HEK293 (cell line): ENCODE measurements at regions not wholly inside any gene's neighbourhood (a gene's known extent, or its start where the extent isn't known, plus 50 kb on each side); places are given as distances from the start of the nearest gene placed in this dataset.

Source experiments
- CTCF ChIA-PET: fragments of 350-600 bp; formaldehyde crosslinking; extraction: SDS; loops from one replicate; lab custom pipeline; 2021; ENCODE audit warnings: antibody characterized with exemption; lab: Yijun Ruan, JAX
- POLR2A ChIA-PET: fragments of 300-600 bp; formaldehyde crosslinking; extraction: SDS; loops from one replicate; lab custom pipeline; 2020; ENCODE audit warnings: antibody characterized with exemption, inconsistent platforms; lab: Yijun Ruan, JAX
- H3K27ac ChIP-seq: fragments of 200-500 bp; sonication (Bioruptor generic); 2 replicates; pipeline ENCODE4 v1.5.1; 2014; ENCODE audit warnings: low read depth, low read length, control low read depth, inconsistent platforms; ENCODE audit errors: extremely low read depth
- H3K36me3 ChIP-seq, 2 experiments: fragments of 200-500 bp in 1 of 2; sonication (Bioruptor generic) in 1 of 2; 1 replicate in 1 of 2; 2 replicates in 1 of 2; pipeline ENCODE4 v1.5.1; 2014 to 2017; ENCODE audit warnings: inconsistent platforms in 2 of 2, low read length in 2 of 2; ENCODE audit not compliant: control insufficient read depth in 2 of 2, insufficient read depth in 1 of 2
- H3K4me1 ChIP-seq: fragments of 200-500 bp; sonication (Bioruptor generic); 2 replicates; pipeline ENCODE4 v1.5.1; 2014; ENCODE audit warnings: mild to moderate bottlenecking, low read length, inconsistent platforms; ENCODE audit not compliant: control insufficient read depth, insufficient read depth
- H3K4me3 ChIP-seq: 2 replicates; pipeline ENCODE4 v1.5.1; 2011; ENCODE audit warnings: low read depth, mild to moderate bottlenecking, control low read depth, low read length, moderate library complexity
- H3K9me3 ChIP-seq: fragments of 200-500 bp; sonication (Bioruptor generic); 2 replicates; pipeline ENCODE4 v1.5.1; 2014; ENCODE audit warnings: low read depth, low read length, inconsistent platforms; ENCODE audit not compliant: control insufficient read depth, insufficient read depth
- BCL6B ChIP-seq: fragments of 450-650 bp; formaldehyde crosslinking; IDR thresholded peaks from 2 replicates; pipeline ENCODE4 v1.5.1; 2017; ENCODE audit warnings: missing biosample characterization, missing genetic modification characterization
- KLF9 ChIP-seq: fragments of 450-650 bp; formaldehyde crosslinking; IDR thresholded peaks from 2 replicates; pipeline ENCODE4 v1.5.1; 2016; ENCODE audit warnings: missing biosample characterization, missing genetic modification characterization, low read depth
- WT1 ChIP-seq: fragments of 450-650 bp; formaldehyde crosslinking; IDR thresholded peaks from 2 replicates; pipeline ENCODE4 v1.5.1; 2016; ENCODE audit warnings: missing biosample characterization, missing genetic modification characterization
- YY2 ChIP-seq: fragments of 450-650 bp; formaldehyde crosslinking; IDR thresholded peaks from 2 replicates; pipeline ENCODE4 v1.5.1; 2016; ENCODE audit warnings: missing biosample characterization, missing genetic modification characterization
- ZIC2 ChIP-seq: fragments of 450-650 bp; formaldehyde crosslinking; IDR thresholded peaks from 2 replicates; pipeline ENCODE4 v1.5.1; 2016; ENCODE audit warnings: missing biosample characterization, missing genetic modification characterization
- ZNF138 ChIP-seq: fragments of 450-650 bp; formaldehyde crosslinking; IDR thresholded peaks from 2 replicates; pipeline ENCODE4 v1.5.1; 2016; ENCODE audit warnings: missing biosample characterization, missing genetic modification characterization, borderline replicate concordance
- ZNF302 ChIP-seq: fragments of 450-650 bp; formaldehyde crosslinking; IDR thresholded peaks from 2 replicates; pipeline ENCODE4 v1.5.1; 2016; ENCODE audit warnings: missing biosample characterization, missing genetic modification characterization, low read depth
- ZNF324 ChIP-seq: fragments of 450-650 bp; formaldehyde crosslinking; IDR thresholded peaks from 2 replicates; pipeline ENCODE4 v1.5.1; 2016; ENCODE audit warnings: missing biosample characterization, missing genetic modification characterization
- ZNF404 ChIP-seq: fragments of 450-650 bp; formaldehyde crosslinking; IDR thresholded peaks from 2 replicates; pipeline ENCODE4 v1.5.1; 2017; ENCODE audit warnings: missing biosample characterization, missing genetic modification characterization
- ZNF501 ChIP-seq: fragments of 450-650 bp; formaldehyde crosslinking; IDR thresholded peaks from 2 replicates; pipeline ENCODE4 v1.5.1; 2016; ENCODE audit warnings: missing biosample characterization, missing genetic modification characterization
- ZNF510 ChIP-seq: fragments of 450-650 bp; formaldehyde crosslinking; IDR thresholded peaks from 2 replicates; pipeline ENCODE4 v1.5.1; 2018; ENCODE audit warnings: mild to moderate bottlenecking, missing genetic modification characterization, missing biosample characterization; ENCODE audit not compliant: insufficient replicate concordance
- ZNF580 ChIP-seq: fragments of 450-650 bp; formaldehyde crosslinking; IDR thresholded peaks from 2 replicates; pipeline ENCODE4 v1.5.1; 2016; ENCODE audit warnings: missing biosample characterization, missing genetic modification characterization
- ZNF585B ChIP-seq: fragments of 450-650 bp; formaldehyde crosslinking; IDR thresholded peaks from 2 replicates; pipeline ENCODE4 v1.5.1; 2016; ENCODE audit warnings: missing biosample characterization, missing genetic modification characterization
- ZNF670 ChIP-seq: fragments of 450-650 bp; formaldehyde crosslinking; IDR thresholded peaks from 2 replicates; pipeline ENCODE4 v1.5.1; 2016; ENCODE audit warnings: missing biosample characterization, missing genetic modification characterization, low read depth
- ZNF777 ChIP-seq: fragments of 450-650 bp; formaldehyde crosslinking; IDR thresholded peaks from 2 replicates; pipeline ENCODE4 v1.5.1; 2017; ENCODE audit warnings: missing biosample characterization, missing genetic modification characterization, borderline replicate concordance
- ZNF830 ChIP-seq: fragments of 450-650 bp; IDR thresholded peaks from 2 replicates; pipeline ENCODE4 v1.5.0; 2018; ENCODE audit warnings: missing biosample characterization, missing genetic modification characterization, low read depth, mild to moderate bottlenecking, moderate library complexity
- ZNF843 ChIP-seq: fragments of 450-650 bp; formaldehyde crosslinking; IDR thresholded peaks from 2 replicates; pipeline ENCODE4 v1.5.1; 2016; ENCODE audit warnings: missing biosample characterization, missing genetic modification characterization
- TF ChIP-seq, protein P1 (sequence below): fragments of 450-650 bp; formaldehyde crosslinking; IDR thresholded peaks from 2 replicates; pipeline ENCODE4 v1.5.1; 2016; ENCODE audit warnings: missing biosample characterization, missing genetic modification characterization
- TF ChIP-seq, protein P2 (sequence below): fragments of 450-650 bp; formaldehyde crosslinking; IDR thresholded peaks from 2 replicates; pipeline ENCODE4 v1.5.1; 2016; ENCODE audit warnings: missing biosample characterization, missing genetic modification characterization
- TF ChIP-seq, protein P3 (sequence below): fragments of 450-650 bp; formaldehyde crosslinking; IDR thresholded peaks from 2 replicates; pipeline ENCODE4 v1.5.1; 2016; ENCODE audit warnings: missing biosample characterization, missing genetic modification characterization, borderline replicate concordance

DNA sequence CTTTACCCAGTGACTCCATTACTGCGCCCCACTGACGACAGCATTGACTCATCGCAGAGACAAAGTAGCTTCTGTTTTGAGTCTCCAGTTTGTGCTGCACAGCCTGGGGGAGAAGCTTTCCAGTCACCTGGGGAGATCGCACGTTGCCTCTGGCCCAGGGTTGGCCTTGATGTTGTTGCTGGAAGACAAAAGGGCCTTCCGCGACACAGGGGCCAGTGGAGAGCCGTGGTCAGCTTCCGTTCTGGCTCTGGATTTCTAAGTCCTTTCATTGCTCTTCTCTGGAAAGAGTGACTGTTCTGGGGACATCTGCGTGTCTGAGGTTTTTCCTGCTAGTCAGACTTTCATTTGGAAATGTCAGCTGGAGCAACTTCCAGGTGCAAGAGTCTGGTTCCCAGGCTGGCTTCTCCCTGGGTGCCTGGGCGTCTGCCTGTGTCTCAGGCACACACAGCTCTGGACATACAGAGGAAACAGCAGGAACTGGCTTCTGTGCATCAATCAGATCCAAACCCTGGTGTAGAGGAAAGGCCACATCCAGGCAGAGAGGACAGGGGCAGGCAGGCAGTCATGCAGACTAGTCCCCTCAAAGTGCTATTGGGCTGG is 257.0 kb downstream of the SIPA1L2 start:
- CTCF ChIA-PET: no interaction called here
- TF ChIP-seq YY2 (tag by site-specific recombination) (no peak), ZNF510 (tag by site-specific recombination) (no peak), ZIC2 (tag by site-specific recombination) (peak; percentile 37), ZNF843 (tag by site-specific recombination) (no peak)
- TF ChIP-seq, all 188 proteins: peak for 1
- Histone ChIP-seq H3K9me3 (no peaks in the 10 kb centered on the region), H3K4me3 (no peak overlapping the region), H3K36me3 (no peaks in the 10 kb centered on the region), H3K27ac (no peak overlapping the region), H3K4me1 (0 out of 2 replicates have a peak, but pooled peaks cover 3% of the 10 kb centered on the region)
- POLR2A ChIA-PET: no interaction called here

- Histone ChIP-seq H3K36me3 (no peaks in the 10 kb centered on the region), H3K27ac (no peak overlapping the region), H3K9me3 (no peaks in the 10 kb centered on the region), H3K4me3 (no peak overlapping the region), H3K4me1 (peaks cover 4% of the 10 kb centered on the region)
- CTCF ChIA-PET: no interaction called here
- POLR2A ChIA-PET: no interaction called here
- TF ChIP-seq ZNF830 (tag by site-specific recombination): no peak
- no peak for TF ChIP-seq KLF9 (tag by site-specific recombination)
- no peak for TF ChIP-seq ZNF777 (tag by site-specific recombination)
- no peak for TF ChIP-seq ZNF501
- no peak for TF ChIP-seq ZNF324
- no peak for TF ChIP-seq ZNF670 (tag by site-specific recombination)
- no peak for TF ChIP-seq ZNF585B
- TF ChIP-seq ZNF580: no peak
- no peak for TF ChIP-seq ZNF302 (tag by site-specific recombination)
- no peak for TF ChIP-seq WT1
- TF ChIP-seq ZNF138 (tag by site-specific recombination): no peak
- no peak for TF ChIP-seq ZNF404 (tag by site-specific recombination)
- TF ChIP-seq, protein P1, sequence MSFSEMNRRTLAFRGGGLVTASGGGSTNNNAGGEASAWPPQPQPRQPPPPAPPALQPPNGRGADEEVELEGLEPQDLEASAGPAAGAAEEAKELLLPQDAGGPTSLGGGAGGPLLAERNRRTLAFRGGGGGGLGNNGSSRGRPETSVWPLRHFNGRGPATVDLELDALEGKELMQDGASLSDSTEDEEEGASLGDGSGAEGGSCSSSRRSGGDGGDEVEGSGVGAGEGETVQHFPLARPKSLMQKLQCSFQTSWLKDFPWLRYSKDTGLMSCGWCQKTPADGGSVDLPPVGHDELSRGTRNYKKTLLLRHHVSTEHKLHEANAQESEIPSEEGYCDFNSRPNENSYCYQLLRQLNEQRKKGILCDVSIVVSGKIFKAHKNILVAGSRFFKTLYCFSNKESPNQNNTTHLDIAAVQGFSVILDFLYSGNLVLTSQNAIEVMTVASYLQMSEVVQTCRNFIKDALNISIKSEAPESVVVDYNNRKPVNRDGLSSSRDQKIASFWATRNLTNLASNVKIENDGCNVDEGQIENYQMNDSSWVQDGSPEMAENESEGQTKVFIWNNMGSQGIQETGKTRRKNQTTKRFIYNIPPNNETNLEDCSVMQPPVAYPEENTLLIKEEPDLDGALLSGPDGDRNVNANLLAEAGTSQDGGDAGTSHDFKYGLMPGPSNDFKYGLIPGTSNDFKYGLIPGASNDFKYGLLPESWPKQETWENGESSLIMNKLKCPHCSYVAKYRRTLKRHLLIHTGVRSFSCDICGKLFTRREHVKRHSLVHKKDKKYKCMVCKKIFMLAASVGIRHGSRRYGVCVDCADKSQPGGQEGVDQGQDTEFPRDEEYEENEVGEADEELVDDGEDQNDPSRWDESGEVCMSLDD (tag by site-specific recombination): no peak
Measured at GRCh38 chr1:232372431-232372830, 257.5 kb downstream of the SIPA1L2 start.

- ChIA-PET CTCF (interaction anchor here (0.7 kb wide), 2 partner anchors 12 to 45 kb away, joined by 3 read pairs; no protein-coding TSS in a partner anchor), POLR2A (no interaction called here)
- no peaks in the 10 kb centered on the region for H3K9me3 ChIP-seq
- no peaks in the 10 kb centered on the region for H3K36me3 ChIP-seq
- H3K4me3 ChIP-seq: no peak overlapping the region
- peaks cover 5% of the 10 kb centered on the region for H3K4me1 ChIP-seq
- no peak overlapping the region for H3K27ac ChIP-seq
- TF ChIP-seq, protein P2, sequence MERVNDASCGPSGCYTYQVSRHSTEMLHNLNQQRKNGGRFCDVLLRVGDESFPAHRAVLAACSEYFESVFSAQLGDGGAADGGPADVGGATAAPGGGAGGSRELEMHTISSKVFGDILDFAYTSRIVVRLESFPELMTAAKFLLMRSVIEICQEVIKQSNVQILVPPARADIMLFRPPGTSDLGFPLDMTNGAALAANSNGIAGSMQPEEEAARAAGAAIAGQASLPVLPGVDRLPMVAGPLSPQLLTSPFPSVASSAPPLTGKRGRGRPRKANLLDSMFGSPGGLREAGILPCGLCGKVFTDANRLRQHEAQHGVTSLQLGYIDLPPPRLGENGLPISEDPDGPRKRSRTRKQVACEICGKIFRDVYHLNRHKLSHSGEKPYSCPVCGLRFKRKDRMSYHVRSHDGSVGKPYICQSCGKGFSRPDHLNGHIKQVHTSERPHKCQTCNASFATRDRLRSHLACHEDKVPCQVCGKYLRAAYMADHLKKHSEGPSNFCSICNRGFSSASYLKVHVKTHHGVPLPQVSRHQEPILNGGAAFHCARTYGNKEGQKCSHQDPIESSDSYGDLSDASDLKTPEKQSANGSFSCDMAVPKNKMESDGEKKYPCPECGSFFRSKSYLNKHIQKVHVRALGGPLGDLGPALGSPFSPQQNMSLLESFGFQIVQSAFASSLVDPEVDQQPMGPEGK: no peak
- TF ChIP-seq, protein P3, sequence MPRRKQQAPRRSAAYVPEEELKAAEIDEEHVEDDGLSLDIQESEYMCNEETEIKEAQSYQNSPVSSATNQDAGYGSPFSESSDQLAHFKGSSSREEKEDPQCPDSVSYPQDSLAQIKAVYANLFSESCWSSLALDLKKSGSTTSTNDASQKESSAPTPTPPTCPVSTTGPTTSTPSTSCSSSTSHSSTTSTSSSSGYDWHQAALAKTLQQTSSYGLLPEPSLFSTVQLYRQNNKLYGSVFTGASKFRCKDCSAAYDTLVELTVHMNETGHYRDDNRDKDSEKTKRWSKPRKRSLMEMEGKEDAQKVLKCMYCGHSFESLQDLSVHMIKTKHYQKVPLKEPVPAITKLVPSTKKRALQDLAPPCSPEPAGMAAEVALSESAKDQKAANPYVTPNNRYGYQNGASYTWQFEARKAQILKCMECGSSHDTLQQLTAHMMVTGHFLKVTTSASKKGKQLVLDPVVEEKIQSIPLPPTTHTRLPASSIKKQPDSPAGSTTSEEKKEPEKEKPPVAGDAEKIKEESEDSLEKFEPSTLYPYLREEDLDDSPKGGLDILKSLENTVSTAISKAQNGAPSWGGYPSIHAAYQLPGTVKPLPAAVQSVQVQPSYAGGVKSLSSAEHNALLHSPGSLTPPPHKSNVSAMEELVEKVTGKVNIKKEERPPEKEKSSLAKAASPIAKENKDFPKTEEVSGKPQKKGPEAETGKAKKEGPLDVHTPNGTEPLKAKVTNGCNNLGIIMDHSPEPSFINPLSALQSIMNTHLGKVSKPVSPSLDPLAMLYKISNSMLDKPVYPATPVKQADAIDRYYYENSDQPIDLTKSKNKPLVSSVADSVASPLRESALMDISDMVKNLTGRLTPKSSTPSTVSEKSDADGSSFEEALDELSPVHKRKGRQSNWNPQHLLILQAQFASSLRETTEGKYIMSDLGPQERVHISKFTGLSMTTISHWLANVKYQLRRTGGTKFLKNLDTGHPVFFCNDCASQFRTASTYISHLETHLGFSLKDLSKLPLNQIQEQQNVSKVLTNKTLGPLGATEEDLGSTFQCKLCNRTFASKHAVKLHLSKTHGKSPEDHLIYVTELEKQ (tag by site-specific recombination): no peak
- TF ChIP-seq BCL6B (tag by site-specific recombination): no peak
Measured at GRCh38 chr1:232369451-232370296, 260.3 kb downstream of the SIPA1L2 start.
